HepG2 (cell line): ENCODE measurements at regions not wholly inside any gene's neighbourhood (a gene's known extent, or its start where the extent isn't known, plus 50 kb on each side); places are given as distances from the start of the nearest gene placed in this dataset.

Source experiments
- ATAC-seq: fragments of 200-7000 bp; cut with Tn5 transposase; 3 replicates; pipeline ENCODE4 v1.9.1; 2020; ENCODE audit warnings: mild to moderate bottlenecking, moderate library complexity
- BruUV-seq: library from RNA; stranded (reverse); fragments of 400-500 nt; replicated peaks from 2 replicates; lab custom pipeline; 2021; lab: Mats Ljungman, UMichigan
- CTCF ChIA-PET: fragments of 300-600 bp; formaldehyde crosslinking; extraction: SDS; loops from one replicate; lab custom pipeline; 2021; ENCODE audit warnings: low total read pairs, inconsistent platforms, low intra/inter-chr PET ratio; lab: Yijun Ruan, JAX
- POLR2A ChIA-PET: fragments of 350-600 bp; sonication (Branson Sonifier 250); formaldehyde crosslinking; loops from one replicate; lab custom pipeline; 2020; ENCODE audit warnings: antibody characterized with exemption, inconsistent platforms; lab: Yijun Ruan, JAX
- DNase-seq: peaks from one replicate; pipeline ENCODE4 v3.0.0-alpha.2; 2015; ENCODE audit warnings: low spot score
- FAIRE-seq: peaks from 3 replicates; lab custom pipeline; 2011; peaks lifted over from hg19 to GRCh38; lab: Jason Lieb, UNC
- H2AFZ ChIP-seq: one replicate; pipeline ENCODE4 v1.6.1; 2011; ENCODE audit warnings: low read length, inconsistent platforms
- H3K27ac ChIP-seq: fragments of 300-600 bp; 3 replicates; pipeline ENCODE4 v1.8.0; 2011; ENCODE audit warnings: mixed run types, mild to moderate bottlenecking, mixed read lengths, low read length, inconsistent platforms; ENCODE audit not compliant: insufficient read depth; ENCODE audit errors: extremely low read length
- H3K27me3 ChIP-seq, 2 experiments: fragments of 200-600 bp in 1 of 2; 2 replicates in 1 of 2; 3 replicates in 1 of 2; pipeline versions ENCODE4 v1.6.0 to v1.8.0; 2011; ENCODE audit warnings: low read length in 2 of 2, mild to moderate bottlenecking in 2 of 2, moderate library complexity in 2 of 2, inconsistent platforms in 1 of 2; ENCODE audit not compliant: insufficient read depth in 2 of 2, control insufficient read depth in 1 of 2
- H3K36me3 ChIP-seq, 2 experiments: fragments of 200-600 bp in 1 of 2; replicated peaks in 1 of 2; 2 replicates in 1 of 2; 3 replicates in 1 of 2; pipeline versions ENCODE4 v1.5.1 to v1.8.0; 2011; ENCODE audit warnings: low read length in 2 of 2, inconsistent platforms in 1 of 2; ENCODE audit not compliant: insufficient read depth in 2 of 2, control insufficient read depth in 1 of 2
- H3K4me1 ChIP-seq: 2 replicates; pipeline ENCODE4 v1.5.1; 2012; ENCODE audit warnings: low read length, inconsistent platforms; ENCODE audit not compliant: insufficient read depth
- H3K4me2 ChIP-seq: 2 replicates; pipeline ENCODE4 v1.6.0; 2011; ENCODE audit warnings: low read depth, low read length, inconsistent platforms
- H3K4me3 ChIP-seq, 3 experiments: fragments of 200-600 bp in 1 of 3; sonication (generic), shearing (Covaris generic) in 1 of 3; replicated peaks in 1 of 3; 2 replicates each; pipeline ENCODE4 v1.5.1; 2011 to 2016; ENCODE audit warnings: low read length in 3 of 3, inconsistent platforms in 2 of 3, low read depth in 2 of 3, mild to moderate bottlenecking in 2 of 3, control low read depth in 1 of 3, mixed read lengths in 1 of 3; ENCODE audit not compliant: insufficient read depth in 1 of 3
- H3K79me2 ChIP-seq: one replicate; pipeline ENCODE4 v1.6.1; 2011; ENCODE audit warnings: low read length, inconsistent platforms; ENCODE audit not compliant: insufficient read depth
- H3K9ac ChIP-seq: 2 replicates; pipeline ENCODE4 v1.6.0; 2011; ENCODE audit warnings: mild to moderate bottlenecking, low read depth, low read length, inconsistent platforms; ENCODE audit not compliant: insufficient read depth
- H3K9me3 ChIP-seq: 2 replicates; pipeline ENCODE4 v1.5.1; 2012; ENCODE audit warnings: mild to moderate bottlenecking, low read length
- H4K20me1 ChIP-seq: 2 replicates; pipeline ENCODE4 v1.6.0; 2011; ENCODE audit warnings: inconsistent platforms, mild to moderate bottlenecking, low read length, moderate library complexity; ENCODE audit not compliant: insufficient read depth
- ATF2 ChIP-seq: sonication (generic); formaldehyde crosslinking; IDR thresholded peaks from 2 replicates; pipeline ENCODE4 v1.4.0; 2020; ENCODE audit warnings: missing genetic modification reagents
- GLI4 ChIP-seq: sonication (generic); formaldehyde crosslinking; IDR thresholded peaks from 2 replicates; pipeline ENCODE4 v1.5.1; 2020; ENCODE audit warnings: missing genetic modification reagents, mild to moderate bottlenecking, moderate library complexity, borderline replicate concordance
- KIAA2018 ChIP-seq: sonication (generic); formaldehyde crosslinking; IDR thresholded peaks from 2 replicates; pipeline ENCODE4 v1.5.0; 2020; ENCODE audit warnings: mild to moderate bottlenecking, missing genetic modification reagents, borderline replicate concordance
- NR2F1 ChIP-seq, 2 experiments: fragments of 450-650 bp in 1 of 2; formaldehyde crosslinking in 1 of 2; IDR thresholded peaks; 2 replicates each; pipeline versions ENCODE4 v1.5.0 to v1.6.1; 2016 to 2020; ENCODE audit warnings: mild to moderate bottlenecking in 1 of 2, missing compliant biosample characterization in 1 of 2, missing genetic modification reagents in 1 of 2, moderate library complexity in 1 of 2
- RNF219 ChIP-seq: sonication (generic); formaldehyde crosslinking; IDR thresholded peaks from 2 replicates; pipeline ENCODE4 v1.5.0; 2020; ENCODE audit warnings: mild to moderate bottlenecking, missing genetic modification reagents
- SP1 ChIP-seq, 2 experiments: fragments of 450-650 bp in 1 of 2; sonication (generic) in 1 of 2; formaldehyde crosslinking in 1 of 2; IDR thresholded peaks; 2 replicates each; pipeline versions ENCODE4 v1.4.0 to v1.6.1; 2016 to 2020; ENCODE audit warnings: missing genetic modification reagents in 1 of 2
- TOPORS ChIP-seq: sonication (generic); formaldehyde crosslinking; IDR thresholded peaks from 2 replicates; pipeline ENCODE4 v1.8.0; 2023; ENCODE audit warnings: mild to moderate bottlenecking, missing genetic modification reagents
- YEATS4 ChIP-seq: sonication (generic); formaldehyde crosslinking; IDR thresholded peaks from 2 replicates; pipeline ENCODE4 v1.4.0; 2020; ENCODE audit warnings: missing genetic modification reagents, borderline replicate concordance
- ZBTB3 ChIP-seq: sonication (generic); formaldehyde crosslinking; IDR thresholded peaks from 2 replicates; pipeline ENCODE4 v1.4.0; 2020; ENCODE audit warnings: low read depth, mild to moderate bottlenecking, moderate library complexity, missing genetic modification reagents, borderline replicate concordance
- ZFY ChIP-seq: sonication (generic); formaldehyde crosslinking; IDR thresholded peaks from 2 replicates; pipeline ENCODE4 v1.4.0; 2020; ENCODE audit warnings: missing genetic modification reagents
- WGBS: methylation state at CpG from one replicate; pipeline ENCODE4 v1.1.6; 2017; ENCODE audit warnings: low lambda C conversion rate; 5-methylcytosine and 5-hydroxymethylcytosine counted together
- in situ Hi-C: cut with HindIII; loops from 2 replicates; pipeline ENCODE4 v1.10.0; 2017; ENCODE audit warnings: low pct_unique_long_range_greater_than_20kb; ENCODE audit not compliant: extremely low pct_ligation_motif_present
- intact Hi-C: fragments of 100-400 bp; cut with micrococcal nuclease; formaldehyde crosslinking; loops from one replicate; pipeline ENCODE4 v1.10.0; 2022; ENCODE audit not compliant: unreplicated experiment

DNA sequence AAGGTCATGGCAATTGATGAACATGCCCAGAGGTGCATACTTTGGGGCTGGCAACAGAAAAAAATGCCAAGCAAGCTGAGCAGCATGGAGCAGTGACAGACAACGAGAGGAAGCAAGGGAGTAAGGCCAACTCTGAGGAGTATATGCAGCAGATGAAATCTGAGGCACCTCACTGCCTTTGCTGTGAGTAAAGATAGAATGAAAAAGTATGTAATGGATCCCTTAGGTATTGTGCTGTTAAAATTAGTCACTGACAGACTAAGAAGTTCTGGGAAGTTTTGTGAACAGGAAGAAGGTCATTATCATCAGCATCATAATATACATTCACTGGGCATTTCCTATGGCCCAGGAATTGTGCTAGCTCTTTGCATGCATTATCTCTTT lies 269.9 kb downstream of the DUSP6 start (continued):
- TF ChIP-seq ATF2 (CRISPR knock-in tag) = no peak
- no peak for TF ChIP-seq RNF219 (CRISPR knock-in tag)
- no peak for TF ChIP-seq ZBTB3 (CRISPR knock-in tag)
- TF ChIP-seq TOPORS (CRISPR knock-in tag) = no peak

- FAIRE-seq (no peak), ATAC-seq (no peak), DNase-seq (no peak)
- in situ Hi-C loops (no loop called here), intact Hi-C loops (no loop called here)
- Histone ChIP-seq H3K9ac (no peak overlapping the region), H4K20me1 (no peaks in the 10 kb centered on the region), H2AFZ (no peak overlapping the region), H3K4me3 (no peak overlapping the region), H3K27me3 (no peaks in the 10 kb centered on the region; a peak in 1 of 5 replicates), H3K36me3 (no peaks in the 10 kb centered on the region), H3K4me2 (no peak overlapping the region), H3K9me3 (no peaks in the 10 kb centered on the region), H3K4me1 (no peaks in the 10 kb centered on the region), H3K27ac (no peak overlapping the region), H3K79me2 (no peaks in the 10 kb centered on the region)
- ChIA-PET CTCF (no interaction called here), POLR2A (no interaction called here)
- 27% methylated on average over 2 of the region's 2 CpGs for WGBS
- no TSS peak for BruUV-seq
- no peak for TF ChIP-seq YEATS4
- TF ChIP-seq KIAA2018 = no peak
- TF ChIP-seq SP1 (IDR thresholded peaks at IDR 0.05) = no peak
- TF ChIP-seq SP1 (CRISPR knock-in tag; IDR thresholded peaks at IDR 0.05) = no peak
- no peak for TF ChIP-seq NR2F1 (CRISPR knock-in tag; IDR thresholded peaks at IDR 0.05)
- TF ChIP-seq ZFY (CRISPR knock-in tag) = no peak
- no peak for TF ChIP-seq GLI4
Measured at GRCh38 chr12:89081719-89082369, 270.5 kb downstream of the DUSP6 start.
